BJ (cell line): ENCODE measurements at regions not wholly inside any gene's neighbourhood (a gene's known extent, or its start where the extent isn't known, plus 50 kb on each side); places are given as distances from the start of the nearest gene placed in this dataset.

Source experiments
- CTCF ChIA-PET: fragments of 350-600 bp; formaldehyde crosslinking; extraction: SDS; loops from one replicate; lab custom pipeline; 2021; ENCODE audit warnings: antibody characterized with exemption, inconsistent platforms; lab: Yijun Ruan, JAX
- POLR2A ChIA-PET: fragments of 300-600 bp; sonication (Branson Sonifier 250); formaldehyde crosslinking; extraction: SDS; loops from one replicate; lab custom pipeline; 2021; ENCODE audit warnings: antibody characterized with exemption; lab: Charles Lee
- DNase-seq: peaks from one replicate; pipeline ENCODE4 v3.0.0-alpha.2; 2011; ENCODE audit warnings: low read depth
- H3K27me3 ChIP-seq: 2 replicates; pipeline ENCODE4 v1.6.0; 2011; ENCODE audit warnings: low read length; ENCODE audit not compliant: control insufficient read depth, insufficient read depth
- H3K36me3 ChIP-seq: 2 replicates; pipeline ENCODE4 v1.5.1; 2011; ENCODE audit warnings: low read length; ENCODE audit not compliant: control insufficient read depth, insufficient read depth
- H3K4me3 ChIP-seq: 2 replicates; pipeline ENCODE4 v1.5.1; 2011; ENCODE audit warnings: low read depth, mild to moderate bottlenecking, control low read depth, low read length
- TF ChIP-seq, protein P1 (sequence below): IDR thresholded peaks from 2 replicates; pipeline ENCODE4 v1.5.1; 2011; ENCODE audit warnings: low read depth, mild to moderate bottlenecking, control low read depth, inconsistent platforms, low read length, moderate library complexity; ENCODE audit not compliant: insufficient read depth

DNA sequence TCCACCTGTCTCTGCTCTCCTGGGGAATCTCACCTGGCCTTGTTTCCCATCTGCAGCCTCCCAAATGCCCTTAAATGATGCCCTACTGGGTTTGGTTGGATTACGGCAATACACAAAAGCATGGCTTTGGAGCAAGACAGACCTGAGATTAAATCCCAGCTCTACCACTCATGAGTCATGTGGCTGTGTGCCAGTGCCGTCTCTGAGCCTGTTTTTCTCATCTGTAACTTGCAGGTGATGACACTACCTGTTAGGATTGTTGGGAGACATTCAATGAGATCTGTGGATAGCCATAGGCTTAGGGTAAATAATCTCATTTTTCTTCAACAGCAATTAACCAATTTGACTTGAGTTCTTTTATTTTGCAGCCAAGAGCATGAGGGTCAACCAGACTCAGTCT is 240.3 kb downstream of the MAF start:
- H3K36me3 ChIP-seq, result no peaks in the 10 kb centered on the region
- H3K4me3 ChIP-seq, result no peak overlapping the region
- TF ChIP-seq, protein P1, sequence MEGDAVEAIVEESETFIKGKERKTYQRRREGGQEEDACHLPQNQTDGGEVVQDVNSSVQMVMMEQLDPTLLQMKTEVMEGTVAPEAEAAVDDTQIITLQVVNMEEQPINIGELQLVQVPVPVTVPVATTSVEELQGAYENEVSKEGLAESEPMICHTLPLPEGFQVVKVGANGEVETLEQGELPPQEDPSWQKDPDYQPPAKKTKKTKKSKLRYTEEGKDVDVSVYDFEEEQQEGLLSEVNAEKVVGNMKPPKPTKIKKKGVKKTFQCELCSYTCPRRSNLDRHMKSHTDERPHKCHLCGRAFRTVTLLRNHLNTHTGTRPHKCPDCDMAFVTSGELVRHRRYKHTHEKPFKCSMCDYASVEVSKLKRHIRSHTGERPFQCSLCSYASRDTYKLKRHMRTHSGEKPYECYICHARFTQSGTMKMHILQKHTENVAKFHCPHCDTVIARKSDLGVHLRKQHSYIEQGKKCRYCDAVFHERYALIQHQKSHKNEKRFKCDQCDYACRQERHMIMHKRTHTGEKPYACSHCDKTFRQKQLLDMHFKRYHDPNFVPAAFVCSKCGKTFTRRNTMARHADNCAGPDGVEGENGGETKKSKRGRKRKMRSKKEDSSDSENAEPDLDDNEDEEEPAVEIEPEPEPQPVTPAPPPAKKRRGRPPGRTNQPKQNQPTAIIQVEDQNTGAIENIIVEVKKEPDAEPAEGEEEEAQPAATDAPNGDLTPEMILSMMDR, result no peak
- no peak for DNase-seq
- no peaks in the 10 kb centered on the region for H3K27me3 ChIP-seq
- ChIA-PET POLR2A (no interaction called here), CTCF (no interaction called here)

DNA sequence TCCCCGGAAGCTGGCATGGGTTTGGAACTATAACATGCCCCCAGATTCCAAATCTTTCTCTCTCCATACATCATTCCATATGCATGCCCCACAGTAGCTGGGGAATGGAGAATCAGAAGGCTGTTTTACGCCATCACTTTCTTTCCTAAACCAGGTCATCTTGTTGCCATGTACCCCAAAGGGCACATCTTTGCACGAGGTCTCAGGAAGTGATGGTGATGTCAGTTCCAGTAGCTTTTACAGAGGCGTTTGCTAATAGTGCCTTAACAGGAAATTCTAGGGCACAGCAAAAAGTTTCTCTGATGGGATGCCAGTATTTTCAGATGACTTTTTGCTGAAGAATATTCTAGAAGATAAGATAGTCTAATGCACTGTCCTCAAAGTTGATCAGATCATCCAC is 241.5 kb downstream of the MAF start:
- H3K36me3 ChIP-seq, result no peaks in the 10 kb centered on the region
- TF ChIP-seq, protein P1, result no peak
- no peak for DNase-seq
- CTCF ChIA-PET, result interaction anchor here (0.5 kb wide), 1 partner anchor 12 kb away, joined by 3 read pairs; no protein-coding TSS in a partner anchor
- H3K4me3 ChIP-seq, result no peak overlapping the region
- no peaks in the 10 kb centered on the region for H3K27me3 ChIP-seq
- POLR2A ChIA-PET, result no interaction called here

DNA sequence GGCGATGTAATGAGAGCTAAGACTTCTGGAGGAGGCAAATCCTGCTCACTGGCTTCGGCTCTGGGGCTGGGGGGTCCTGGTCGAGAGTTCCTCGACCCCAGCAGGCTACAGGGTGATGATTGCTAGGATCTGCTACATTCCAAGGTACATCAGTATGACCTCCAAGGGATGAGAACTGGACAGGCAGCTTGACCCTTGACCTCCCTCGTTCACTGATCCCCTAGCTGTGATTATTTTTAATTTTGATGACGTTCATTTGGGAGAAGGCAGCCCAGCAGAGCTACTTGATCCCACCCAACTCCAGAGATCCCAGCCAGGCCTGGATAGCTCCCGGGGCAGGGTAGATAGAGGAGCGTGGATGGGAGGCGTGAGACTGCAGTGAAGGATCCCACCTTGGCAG is 242.3 kb downstream of the MAF start:
- POLR2A ChIA-PET, result no interaction called here
- Histone ChIP-seq H3K4me3 (no peak overlapping the region), H3K36me3 (no peaks in the 10 kb centered on the region), H3K27me3 (no peaks in the 10 kb centered on the region)
- CTCF ChIA-PET, result no interaction called here
- TF ChIP-seq, protein P1, result no peak
- no peak for DNase-seq

DNA sequence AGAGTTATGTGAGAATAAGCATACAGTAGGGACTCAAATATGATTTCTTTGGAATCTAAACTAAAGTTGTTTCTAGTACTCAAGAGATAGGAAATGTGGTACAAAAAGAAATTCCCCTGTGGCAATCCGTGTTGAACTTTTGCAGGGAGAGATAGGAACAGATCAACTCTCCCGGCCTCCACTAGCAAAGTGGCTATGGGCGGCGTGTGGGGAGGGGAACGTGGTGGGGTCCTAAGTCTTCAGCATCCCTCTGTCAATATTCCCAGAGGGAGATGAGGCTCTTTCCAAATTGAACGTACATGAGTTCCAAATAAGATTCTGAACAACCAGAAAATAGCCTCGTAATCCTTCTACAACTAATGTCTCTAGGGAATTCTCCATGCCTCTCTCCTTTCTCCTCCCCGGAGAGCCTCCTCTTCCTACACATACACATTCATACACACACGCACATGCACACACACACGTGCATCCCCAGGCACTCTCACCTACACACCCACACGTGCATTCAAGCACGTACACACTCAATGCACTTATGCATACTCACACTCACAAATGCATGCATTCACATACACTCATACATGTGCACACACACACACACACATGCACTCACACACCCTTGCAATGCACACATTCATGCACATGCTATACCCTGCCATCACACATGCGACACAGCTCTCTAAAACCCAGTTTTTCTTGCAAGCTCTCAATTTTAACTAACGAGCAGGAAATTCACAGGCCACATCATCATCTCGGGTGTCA is 244.8 kb downstream of the MAF start:
- DNase-seq, result no peak
- CTCF ChIA-PET, result no interaction called here
- TF ChIP-seq, protein P1, result no peak
- POLR2A ChIA-PET, result no interaction called here
- Histone ChIP-seq H3K36me3 (no peaks in the 10 kb centered on the region), H3K27me3 (no peaks in the 10 kb centered on the region), H3K4me3 (no peak overlapping the region)

DNA sequence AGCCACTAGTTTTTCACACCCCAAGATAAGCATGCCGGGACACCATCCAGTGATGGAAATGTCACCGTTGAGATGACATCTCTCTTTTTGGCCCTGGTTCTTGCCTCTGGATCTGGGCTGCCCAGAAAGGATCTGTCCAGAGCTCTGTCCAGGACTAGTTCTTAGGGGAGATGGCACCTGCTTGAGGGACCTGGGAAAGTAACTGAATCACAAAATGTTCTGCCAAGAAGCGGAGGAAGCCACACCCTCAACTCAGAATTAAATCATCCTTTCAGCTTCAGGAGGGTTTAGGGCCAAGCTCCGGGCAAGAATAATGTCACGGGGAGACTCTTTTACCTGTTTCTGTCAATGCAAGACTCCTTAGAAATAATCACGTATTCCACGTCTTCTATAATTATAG is 248.6 kb downstream of the MAF start:
- Histone ChIP-seq H3K36me3 (no peaks in the 10 kb centered on the region), H3K27me3 (no peaks in the 10 kb centered on the region), H3K4me3 (no peak overlapping the region)
- ChIA-PET CTCF (no interaction called here), POLR2A (no interaction called here)
- DNase-seq, result no peak
- TF ChIP-seq, protein P1, result no peak
